Endothelial cell of umbilical vein (primary cell): ENCODE measurements at regions not wholly inside any gene's neighbourhood (a gene's known extent, or its start where the extent isn't known, plus 50 kb on each side); places are given as distances from the start of the nearest gene placed in this dataset.

ENCODE experiments used
- BruUV-seq: library from RNA; stranded (reverse); fragments of 400-500 nt; replicated peaks from 2 replicates; lab custom pipeline; 2021; lab: Mats Ljungman, UMichigan
- CTCF ChIA-PET: fragments of 300-600, 350-600 bp; sonication (Branson Sonifier 250); formaldehyde crosslinking; loops from one replicate; lab custom pipeline; 2021; ENCODE audit warnings: antibody characterized with exemption, inconsistent platforms; lab: Charles Lee
- POLR2A ChIA-PET: fragments of 300-600, 350-600 bp; sonication (Branson Sonifier 250); formaldehyde crosslinking; loops from one replicate; lab custom pipeline; 2021; ENCODE audit warnings: antibody characterized with exemption, inconsistent platforms; lab: Charles Lee
- DNase-seq: peaks from one replicate; pipeline ENCODE4 v3.0.0-alpha.2; 2011; ENCODE audit warnings: low read depth, low spot score
- FAIRE-seq: peaks from 2 replicates; lab custom pipeline; 2011; peaks lifted over from hg19 to GRCh38; lab: Jason Lieb, UNC
- H2AFZ ChIP-seq: 2 replicates; pipeline ENCODE4 v1.6.0; 2012; ENCODE audit warnings: low read depth, low read length, control low read depth, inconsistent platforms
- H3K27ac ChIP-seq: 2 replicates; pipeline ENCODE4 v1.5.1; 2011; ENCODE audit warnings: low read depth, mild to moderate bottlenecking, control low read depth, low read length, moderate library complexity; ENCODE audit not compliant: insufficient read depth
- H3K27me3 ChIP-seq, 2 experiments: 2 replicates each; pipeline versions ENCODE4 v1.6.0 to v1.6.1; 2011; ENCODE audit warnings: low read length in 2 of 2, mixed read lengths in 1 of 2; ENCODE audit not compliant: control insufficient read depth in 2 of 2, insufficient read depth in 2 of 2
- H3K36me3 ChIP-seq, 2 experiments: 2 replicates in 1 of 2; 3 replicates in 1 of 2; pipeline ENCODE4 v1.5.1; 2011; ENCODE audit warnings: low read length in 2 of 2, mild to moderate bottlenecking in 1 of 2, moderate library complexity in 1 of 2; ENCODE audit not compliant: control insufficient read depth in 2 of 2, insufficient read depth in 2 of 2; ENCODE audit errors: extremely low read depth in 1 of 2
- H3K4me1 ChIP-seq: 3 replicates; pipeline ENCODE4 v1.5.1; 2011; ENCODE audit warnings: mild to moderate bottlenecking, low read length; ENCODE audit not compliant: control insufficient read depth, insufficient read depth; ENCODE audit errors: extremely low read depth
- H3K4me2 ChIP-seq: 2 replicates; pipeline ENCODE4 v1.6.1; 2011; ENCODE audit warnings: low read length, control low read depth, mixed read lengths; ENCODE audit not compliant: insufficient read depth
- H3K4me3 ChIP-seq, 3 experiments: fragments of 200-600 bp in 1 of 3; sonication (generic), shearing (Covaris generic) in 1 of 3; replicated peaks in 1 of 3; 2 replicates each; pipeline ENCODE4 v1.5.1; 2011 to 2016; ENCODE audit warnings: control low read depth in 3 of 3, low read length in 3 of 3, mild to moderate bottlenecking in 2 of 3, inconsistent platforms in 1 of 3, low read depth in 1 of 3, moderate library complexity in 1 of 3; ENCODE audit not compliant: insufficient read depth in 1 of 3
- H3K79me2 ChIP-seq: 2 replicates; pipeline ENCODE4 v1.6.0; 2012; ENCODE audit warnings: low read length, inconsistent platforms; ENCODE audit not compliant: control insufficient read depth, insufficient read depth
- H3K9ac ChIP-seq: replicated peaks from 2 replicates; pipeline ENCODE3; 2011; ENCODE audit warnings: low read length, control low read depth; ENCODE audit not compliant: insufficient read depth; ENCODE audit errors: extremely low read depth
- H3K9me1 ChIP-seq: replicated peaks from 3 replicates; pipeline ENCODE4 v1.6.0; 2011; ENCODE audit warnings: mild to moderate bottlenecking, low read length; ENCODE audit not compliant: control insufficient read depth, insufficient read depth; ENCODE audit errors: extremely low read depth
- H3K9me3 ChIP-seq: replicated peaks from 2 replicates; pipeline ENCODE4 v1.5.1; 2012; ENCODE audit warnings: low read length, inconsistent platforms; ENCODE audit not compliant: control insufficient read depth, insufficient read depth
- H4K20me1 ChIP-seq: replicated peaks from 2 replicates; pipeline ENCODE3; 2011; ENCODE audit warnings: mild to moderate bottlenecking, low read length; ENCODE audit not compliant: control insufficient read depth, insufficient read depth; ENCODE audit errors: extremely low read depth
- CTCF ChIP-seq, 2 donors: IDR thresholded peaks; 1 replicate in 1 of 2; 2 replicates in 1 of 2; pipeline ENCODE4 v1.5.1; 2011; ENCODE audit warnings: low read length in 2 of 2, mild to moderate bottlenecking in 2 of 2, moderate library complexity in 2 of 2, control low read depth in 1 of 2, inconsistent platforms in 1 of 2, low read depth in 1 of 2; ENCODE audit not compliant: insufficient read depth in 1 of 2; ENCODE audit errors: extremely low read depth in 1 of 2
- EZH2 ChIP-seq: IDR thresholded peaks from 2 replicates; pipeline ENCODE4 v1.6.1; 2012; ENCODE audit warnings: borderline replicate concordance, low read depth, mild to moderate bottlenecking, moderate library complexity, low read length, inconsistent platforms; ENCODE audit not compliant: severe bottlenecking
- FOS ChIP-seq: IDR thresholded peaks from 2 replicates; pipeline ENCODE4 v1.6.1; 2011; ENCODE audit warnings: mild to moderate bottlenecking, low read length, moderate library complexity, borderline replicate concordance; ENCODE audit not compliant: insufficient read depth
- GATA2 ChIP-seq: IDR thresholded peaks from 2 replicates; pipeline ENCODE4 v1.7.0; 2011; ENCODE audit warnings: low read depth, mild to moderate bottlenecking, moderate library complexity, mixed read lengths, low read length; ENCODE audit not compliant: insufficient read length, insufficient read depth
- JUN ChIP-seq: IDR thresholded peaks from 2 replicates; pipeline ENCODE4 v1.6.1; 2011; ENCODE audit warnings: borderline replicate concordance, low read depth; ENCODE audit not compliant: insufficient read length, insufficient read depth
- MAX ChIP-seq: IDR thresholded peaks from 2 replicates; pipeline ENCODE4 v1.6.1; 2011; ENCODE audit not compliant: insufficient read depth, insufficient read length
- MYC ChIP-seq: IDR thresholded peaks from one replicate; pipeline ENCODE4 v1.6.1; 2011; ENCODE audit warnings: mild to moderate bottlenecking, low read depth, low read length
- POLR2A ChIP-seq: IDR thresholded peaks from 2 replicates; pipeline ENCODE4 v1.6.1; 2012; ENCODE audit warnings: low read depth, mild to moderate bottlenecking, control low read depth, low read length
- POLR2AphosphoS5 ChIP-seq: IDR thresholded peaks from 2 replicates; pipeline ENCODE4 v1.6.1; 2012; ENCODE audit warnings: low read depth, mild to moderate bottlenecking, control low read depth, low read length, moderate library complexity; ENCODE audit not compliant: insufficient read depth
- dilution Hi-C: fragments of 300-500 bp; cut with MboI; formaldehyde crosslinking; loops from one replicate; pipeline ENCODE4 v1.15.0; 2019; ENCODE audit warnings: low sequenced_read_pairs; ENCODE audit not compliant: extremely low pct_ligation_motif_present
- intact Hi-C: fragments of 100-400 bp; cut with micrococcal nuclease; formaldehyde crosslinking; loops from one replicate; pipeline ENCODE4 v1.10.0; 2022

- FAIRE-seq (no peak), DNase-seq (no peak)
- no peak overlapping the region for H3K9ac ChIP-seq
- H3K9me1 ChIP-seq: no peaks in the 10 kb centered on the region
- no peak overlapping the region for H3K4me2 ChIP-seq
- intact Hi-C loops (no loop called here), dilution Hi-C loops (no loop called here)
- no peak overlapping the region for H3K4me3 ChIP-seq
- no peaks in the 10 kb centered on the region for H3K79me2 ChIP-seq
- CTCF ChIA-PET: no interaction called here
- POLR2A ChIA-PET: no interaction called here
- H3K27me3 ChIP-seq: no peaks in the 10 kb centered on the region
- no peaks in the 10 kb centered on the region for H3K9me3 ChIP-seq
- H3K27ac ChIP-seq: no peak overlapping the region
- no TSS peak for BruUV-seq
- no peak overlapping the region for H2AFZ ChIP-seq
- no peak for TF ChIP-seq GATA2
- no peak for TF ChIP-seq CTCF (IDR thresholded peaks at IDR 0.05; ENCODE audit: extremely low read depth in 1 of 2, insufficient read depth in 1 of 2, low read depth in 1 of 2, low read length in 2 of 2)
- no peak for TF ChIP-seq JUN
- TF ChIP-seq POLR2AphosphoS5: no peak
- no peak for TF ChIP-seq FOS
- no peak for TF ChIP-seq POLR2A
- no peak for TF ChIP-seq EZH2
- TF ChIP-seq MAX: no peak
- TF ChIP-seq MYC: no peak
- no peaks in the 10 kb centered on the region for H4K20me1 ChIP-seq
- H3K4me1 ChIP-seq: no peaks in the 10 kb centered on the region
- H3K36me3 ChIP-seq: no peaks in the 10 kb centered on the region
These were observed 289.0 kb downstream of the STIM2 start for GRCh38 chr4:27149541-27150212.
